GM23338 (cell line): ENCODE measurements at regions not wholly inside any gene's neighbourhood (a gene's known extent, or its start where the extent isn't known, plus 50 kb on each side); places are given as distances from the start of the nearest gene placed in this dataset.

Experiments
- ATAC-seq: fragments of 200-7000 bp; cut with Tn5 transposase; 3 replicates; pipeline ENCODE4 v1.9.1; 2020
- DNase-seq: peaks from one replicate; pipeline ENCODE4 v3.0.0-alpha.2; 2015; ENCODE audit warnings: low spot score
- H2AFZ ChIP-seq: fragments of 200-600 bp; sonication (generic); 2 replicates; pipeline ENCODE4 v1.8.0; 2016; ENCODE audit warnings: antibody characterized with exemption, mild to moderate bottlenecking, moderate library complexity
- H3F3A ChIP-seq: fragments of 200-600 bp; sonication (generic); replicated peaks from 2 replicates; pipeline ENCODE4 v1.8.0; 2017; ENCODE audit warnings: antibody characterized with exemption, mixed run types, low read depth
- H3K27ac ChIP-seq: fragments of 200-600 bp; sonication (generic); 2 replicates; pipeline ENCODE4 v1.6.1; 2016; ENCODE audit warnings: low read depth
- H3K27me3 ChIP-seq: fragments of 200-600 bp; sonication (generic); 2 replicates; pipeline ENCODE4 v1.8.0; 2016; ENCODE audit warnings: mild to moderate bottlenecking, mixed run types, moderate library complexity; ENCODE audit not compliant: insufficient read depth
- H3K36me3 ChIP-seq: fragments of 200-600 bp; sonication (generic); 2 replicates; pipeline ENCODE4 v1.8.0; 2016; ENCODE audit warnings: mild to moderate bottlenecking; ENCODE audit not compliant: insufficient read depth
- H3K4me1 ChIP-seq: fragments of 200-600 bp; sonication (generic); 2 replicates; pipeline ENCODE4 v1.8.0; 2016; ENCODE audit warnings: mild to moderate bottlenecking, moderate library complexity; ENCODE audit not compliant: insufficient read depth
- H3K4me2 ChIP-seq: fragments of 200-600 bp; sonication (generic); 2 replicates; pipeline ENCODE4 v1.7.1; 2017; ENCODE audit warnings: mixed run types
- H3K4me3 ChIP-seq: fragments of 200-600 bp; sonication (generic); 2 replicates; pipeline ENCODE4 v1.6.1; 2016; ENCODE audit warnings: mixed run types
- H3K79me2 ChIP-seq: fragments of 200-600 bp; sonication (generic); replicated peaks from 2 replicates; pipeline ENCODE4 v1.8.0; 2017; ENCODE audit warnings: mild to moderate bottlenecking; ENCODE audit not compliant: insufficient read depth
- H3K9me2 ChIP-seq: fragments of 200-600 bp; sonication (generic); 2 replicates; pipeline ENCODE4 v1.8.0; 2017; ENCODE audit not compliant: insufficient read depth
- H4K20me1 ChIP-seq: fragments of 200-600 bp; sonication (generic); replicated peaks from 2 replicates; pipeline ENCODE4 v1.8.0; 2017; ENCODE audit warnings: mild to moderate bottlenecking; ENCODE audit not compliant: insufficient read depth
- H3K27ac Mint-ChIP-seq: 2 replicates; pipeline ENCODE4 v1.8.0; 2020; ENCODE audit warnings: inconsistent platforms, mild to moderate bottlenecking, moderate library complexity, mixed read lengths
- H3K27me3 Mint-ChIP-seq: 3 replicates; pipeline ENCODE4 v1.8.0; 2022; ENCODE audit warnings: low read depth, mild to moderate bottlenecking, moderate library complexity, mixed read lengths, inconsistent platforms; ENCODE audit not compliant: insufficient read depth, poor library complexity
- H3K36me3 Mint-ChIP-seq: 3 replicates; pipeline ENCODE4 v1.8.0; 2021; ENCODE audit warnings: low read depth, mild to moderate bottlenecking, inconsistent platforms, moderate library complexity, mixed read lengths
- H3K4me1 Mint-ChIP-seq: 3 replicates; pipeline ENCODE4 v1.8.0; 2020; ENCODE audit warnings: mild to moderate bottlenecking, inconsistent platforms, mixed read lengths
- H3K4me3 Mint-ChIP-seq: 3 replicates; pipeline ENCODE4 v1.8.0; 2021; ENCODE audit warnings: moderate library complexity, mild to moderate bottlenecking, inconsistent platforms, mixed read lengths
- H3K9me3 Mint-ChIP-seq: 3 replicates; pipeline ENCODE4 v1.8.0; 2020; ENCODE audit warnings: moderate library complexity, mild to moderate bottlenecking, inconsistent platforms, mixed read lengths
- CTCF ChIP-seq, 2 experiments: fragments of 200-600 bp in 1 of 2; sonication (generic) in 1 of 2; conservative IDR thresholded peaks; 2 replicates each; pipeline versions ENCODE4 v1.5.1 to v1.6.1; 2016 to 2017; ENCODE audit warnings: antibody characterized with exemption in 2 of 2, low read depth in 2 of 2, mild to moderate bottlenecking in 2 of 2, moderate library complexity in 1 of 2
- ETS1 ChIP-seq: IDR thresholded peaks from 2 replicates; pipeline ENCODE4 v1.6.1; 2016; ENCODE audit warnings: antibody characterized with exemption
- EZH2 ChIP-seq: fragments of 200-600 bp; sonication (generic); IDR thresholded peaks from one replicate; pipeline ENCODE4 v1.8.0; 2017; ENCODE audit warnings: antibody characterized with exemption, mild to moderate bottlenecking, low read depth; ENCODE audit not compliant: unreplicated experiment
- EZH2phosphoT487 ChIP-seq: fragments of 200-600 bp; sonication (generic); IDR thresholded peaks from one replicate; pipeline ENCODE4 v1.8.1; 2018; ENCODE audit warnings: antibody characterized with exemption; ENCODE audit not compliant: unreplicated experiment
- NANOG ChIP-seq: IDR thresholded peaks from 2 replicates; pipeline ENCODE4 v1.6.1; 2016; ENCODE audit warnings: antibody characterized with exemption, borderline replicate concordance
- ZNF331 ChIP-seq: fragments of 250-450 bp; sonication (Bioruptor Pico); IDR thresholded peaks from 2 replicates; pipeline ENCODE4 v1.5.0; 2020; ENCODE audit warnings: low read depth, mild to moderate bottlenecking, moderate library complexity
- ZNF462 ChIP-seq: fragments of 250-450 bp; sonication (Bioruptor Pico); IDR thresholded peaks from 2 replicates; pipeline ENCODE4 v1.5.0; 2020; ENCODE audit warnings: mild to moderate bottlenecking, moderate library complexity

- Mint-ChIP-seq H3K27me3 (no peaks in the 10 kb centered on the region), H3K9me3 (no peaks in the 10 kb centered on the region; the same call in 2 of the 3 replicates), H3K4me1 (no peaks in the 10 kb centered on the region), H3K4me3 (no peak overlapping the region), H3K36me3 (no peaks in the 10 kb centered on the region), H3K27ac (no peak overlapping the region)
- Histone ChIP-seq H2AFZ (no peak overlapping the region), H3K27ac (no peak overlapping the region), H3F3A (no peaks in the 10 kb centered on the region), H3K27me3 (no peaks in the 10 kb centered on the region), H3K9me2 (no peaks in the 10 kb centered on the region), H3K4me3 (no peak overlapping the region), H3K4me1 (no peaks in the 10 kb centered on the region), H3K4me2 (no peak overlapping the region), H3K79me2 (no peaks in the 10 kb centered on the region), H3K36me3 (no peaks in the 10 kb centered on the region), H4K20me1 (no peaks in the 10 kb centered on the region)
- no peak for ATAC-seq
- DNase-seq: no peak
- TF ChIP-seq ZNF331 (CRISPR knock-in tag): no peak
- no peak for TF ChIP-seq ETS1
Observed at GRCh38 chr14:62030387-62030786, 268.2 kb downstream of the SNAPC1 start.

- no peaks in the 10 kb centered on the region for H3K9me2 ChIP-seq
- no peak for DNase-seq
- Mint-ChIP-seq H3K27me3 (no peaks in the 10 kb centered on the region), H3K9me3 (no peaks in the 10 kb centered on the region), H3K27ac (no peak overlapping the region), H3K4me1 (no peaks in the 10 kb centered on the region), H3K36me3 (no peaks in the 10 kb centered on the region), H3K4me3 (no peak overlapping the region)
- no peaks in the 10 kb centered on the region for H3K79me2 ChIP-seq
- H3K4me1 ChIP-seq: no peaks in the 10 kb centered on the region
- no peak overlapping the region for H3K4me2 ChIP-seq
- H3K27me3 ChIP-seq: no peaks in the 10 kb centered on the region
- no peak for ATAC-seq
- H2AFZ ChIP-seq: no peak overlapping the region
- no peak overlapping the region for H3K27ac ChIP-seq
- H4K20me1 ChIP-seq: no peaks in the 10 kb centered on the region
- TF ChIP-seq ETS1: no peak
- H3K4me3 ChIP-seq: no peak overlapping the region
- no peaks in the 10 kb centered on the region for H3K36me3 ChIP-seq
- H3F3A ChIP-seq: no peaks in the 10 kb centered on the region
Observed at GRCh38 chr14:62031504-62031903, 269.3 kb downstream of the SNAPC1 start.

- Histone ChIP-seq H3K27ac (no peak overlapping the region), H3K36me3 (no peaks in the 10 kb centered on the region), H3F3A (no peaks in the 10 kb centered on the region), H3K9me2 (no peaks in the 10 kb centered on the region), H3K4me1 (peaks cover 7% of the 10 kb centered on the region), H4K20me1 (no peaks in the 10 kb centered on the region), H3K4me2 (no peak overlapping the region), H3K79me2 (no peaks in the 10 kb centered on the region), H3K27me3 (no peaks in the 10 kb centered on the region), H3K4me3 (no peak overlapping the region), H2AFZ (no peak overlapping the region)
- ATAC-seq (no peak), DNase-seq (no peak)
- Mint-ChIP-seq H3K4me3 (no peak overlapping the region), H3K9me3 (peaks cover 43% of the 10 kb centered on the region), H3K4me1 (peaks cover 11% of the 10 kb centered on the region), H3K36me3 (peaks cover 21% of the 10 kb centered on the region; the same call in 2 of the 3 replicates), H3K27me3 (no peaks in the 10 kb centered on the region), H3K27ac (no peak overlapping the region)
- TF ChIP-seq CTCF (conservative IDR thresholded peaks at IDR 0.05; ENCODE audit: low read depth in 2 of 2) (no peak), EZH2phosphoT487 (no peak), NANOG (no peak), EZH2 (no peak), ZNF462 (CRISPR knock-in tag) (no peak)
Observed at GRCh38 chr14:62053188-62053587, 291.0 kb downstream of the SNAPC1 start.
